DMS 273 (cell line): ENCODE measurements at regions not wholly inside any gene's neighbourhood (a gene's known extent, or its start where the extent isn't known, plus 50 kb on each side); places are given as distances from the start of the nearest gene placed in this dataset.
"Not testable (repeated sequence)": the region's sequence is repeated elsewhere in the genome, so short reads cannot be mapped to it uniquely, and the experiment has no call there.

Experiments
- DNase-seq: peaks from one replicate; lab custom pipeline; 2025; ENCODE audit not compliant: unreplicated experiment; lab: John Stamatoyannopoulos, UW

GRCh38 chr4:124946696-124947095 is 234.2 kb upstream of the ANKRD50 start:
- no peak for DNase-seq

GRCh38 chr4:124945422-124945821 is 232.9 kb upstream of the ANKRD50 start:
- no peak for DNase-seq

- no peak for DNase-seq
Observed at GRCh38 chr4:124943938-124944337, 231.4 kb upstream of the ANKRD50 start.

GRCh38 chr4:124943145-124943889 is 230.8 kb upstream of the ANKRD50 start:
- DNase-seq, result no peak

DNA sequence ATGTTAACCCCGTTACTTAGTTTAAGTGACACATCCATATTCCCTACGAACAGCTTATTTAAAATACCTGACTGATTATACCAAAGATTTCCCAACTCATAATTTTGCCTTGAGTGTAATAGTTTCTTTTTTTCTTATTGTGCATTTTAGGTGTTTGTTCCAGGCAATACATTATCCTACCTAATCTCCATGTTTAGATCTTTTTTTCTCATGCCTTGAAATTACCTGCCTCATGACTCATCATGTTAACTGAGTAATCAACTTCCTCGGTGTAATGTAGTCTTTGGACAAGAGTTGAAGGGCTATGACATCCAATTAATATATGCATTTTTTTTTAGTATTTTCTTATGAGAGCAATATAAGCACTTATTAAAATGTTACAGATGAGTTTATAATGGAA is 228.7 kb upstream of the ANKRD50 start:
- DNase-seq, result no peak

DNA sequence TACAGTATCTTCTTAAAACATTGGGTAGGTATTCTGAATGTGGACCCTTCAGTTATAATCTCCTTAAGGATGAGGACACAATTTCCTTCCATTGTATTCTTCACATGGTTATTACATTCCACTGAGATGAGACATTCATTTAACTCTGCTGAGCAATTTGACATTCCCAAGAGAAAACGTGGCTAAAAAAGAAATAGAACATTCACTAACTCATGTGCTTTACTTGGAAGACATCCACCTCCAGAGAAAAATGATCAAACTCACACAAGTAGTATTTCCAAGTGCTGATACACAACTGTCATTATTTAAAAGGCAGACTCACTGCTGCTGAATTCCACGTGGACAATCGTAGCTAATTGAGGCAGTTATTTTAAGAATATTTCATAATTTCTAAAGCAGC is 227.9 kb upstream of the ANKRD50 start:
- no peak for DNase-seq

- DNase-seq, result no peak
Observed at GRCh38 chr4:124939908-124940307, 227.4 kb upstream of the ANKRD50 start.

DNA sequence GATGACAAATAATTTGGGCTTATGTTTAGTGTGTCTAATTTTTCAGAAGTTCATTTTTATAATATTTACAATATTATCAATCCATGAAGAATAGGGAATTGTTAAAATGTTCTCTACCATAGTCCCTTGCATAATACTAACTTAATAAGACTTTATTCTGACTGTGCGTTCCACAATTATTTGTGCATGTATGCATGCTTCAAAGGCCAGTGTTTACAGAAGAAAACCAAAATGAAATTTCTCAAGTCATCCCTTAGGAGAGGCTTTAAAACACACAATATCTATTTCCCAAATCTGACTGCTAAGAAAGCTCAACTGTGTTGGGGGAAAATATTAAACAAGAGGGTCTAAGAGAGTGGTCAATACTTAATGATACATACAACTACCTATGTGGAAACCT is 226.3 kb upstream of the ANKRD50 start:
- DNase-seq, result no peak

- DNase-seq, result no peak
Observed at GRCh38 chr4:124937993-124938392, 225.5 kb upstream of the ANKRD50 start.

GRCh38 chr4:124936427-124936826 is 223.9 kb upstream of the ANKRD50 start:
- peak; percentile 93 for DNase-seq

DNA sequence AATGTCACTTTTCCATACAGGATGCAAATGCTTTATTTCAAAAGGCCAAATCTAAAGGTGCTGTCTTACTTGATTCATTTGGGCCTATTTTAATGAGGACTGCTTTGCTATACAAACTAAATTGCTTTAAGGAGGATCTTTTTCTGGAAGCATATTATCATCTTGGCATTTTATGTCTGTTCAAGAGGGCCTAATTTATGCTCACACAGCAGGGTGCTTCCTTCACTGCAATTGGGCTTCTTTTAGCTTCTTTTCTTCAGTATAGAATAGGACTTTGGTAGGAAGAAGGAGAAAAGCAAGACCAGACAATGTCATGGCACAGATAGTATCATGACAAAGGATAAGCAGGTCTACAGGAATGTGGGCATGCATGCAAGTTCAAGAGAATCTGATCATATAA is 222.4 kb upstream of the ANKRD50 start:
- no peak for DNase-seq

GRCh38 chr4:124933521-124933920 is 221.0 kb upstream of the ANKRD50 start:
- DNase-seq, result no peak

DNA sequence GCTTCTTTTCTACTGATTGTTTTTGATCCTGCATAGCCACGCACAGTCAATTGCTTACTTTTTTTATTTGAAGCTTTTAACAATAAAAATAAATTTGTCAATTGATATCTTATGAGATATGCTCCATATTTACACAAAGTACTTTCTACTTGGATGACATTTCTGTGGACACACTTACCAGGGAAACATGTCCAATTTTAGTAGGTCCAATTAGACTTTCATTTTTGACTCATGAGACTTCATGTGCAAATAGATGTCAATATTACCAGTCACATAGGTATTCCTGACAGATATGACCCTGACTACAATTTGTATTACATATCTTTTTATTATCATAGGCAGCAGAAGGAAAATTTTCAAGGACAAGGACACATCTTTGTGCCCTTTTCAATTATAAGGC is 219.9 kb upstream of the ANKRD50 start:
- no peak for DNase-seq

DNA sequence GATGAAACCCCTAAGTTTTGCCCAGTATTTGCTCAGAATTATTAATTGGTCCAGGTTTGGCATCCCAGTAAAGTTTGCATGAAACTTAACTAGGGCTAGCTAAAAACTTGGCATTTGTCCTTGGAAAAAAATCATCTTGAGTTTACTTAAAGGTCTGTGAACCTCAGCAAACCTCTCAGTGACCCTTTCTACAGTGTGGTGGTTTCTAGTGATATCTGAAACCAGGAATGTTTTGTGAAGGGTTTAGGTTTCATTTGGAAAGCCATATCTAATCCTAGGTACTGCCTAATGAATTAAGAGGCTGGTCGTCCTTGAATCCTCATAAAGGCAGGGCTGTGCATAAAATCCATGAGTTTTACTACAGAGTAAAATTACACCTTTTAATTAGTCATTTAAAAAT is 218.5 kb upstream of the ANKRD50 start:
- peak; percentile 18 for DNase-seq

GRCh38 chr4:124922748-124923147 is 210.2 kb upstream of the ANKRD50 start:
- not testable (repeated sequence) for DNase-seq

DNA sequence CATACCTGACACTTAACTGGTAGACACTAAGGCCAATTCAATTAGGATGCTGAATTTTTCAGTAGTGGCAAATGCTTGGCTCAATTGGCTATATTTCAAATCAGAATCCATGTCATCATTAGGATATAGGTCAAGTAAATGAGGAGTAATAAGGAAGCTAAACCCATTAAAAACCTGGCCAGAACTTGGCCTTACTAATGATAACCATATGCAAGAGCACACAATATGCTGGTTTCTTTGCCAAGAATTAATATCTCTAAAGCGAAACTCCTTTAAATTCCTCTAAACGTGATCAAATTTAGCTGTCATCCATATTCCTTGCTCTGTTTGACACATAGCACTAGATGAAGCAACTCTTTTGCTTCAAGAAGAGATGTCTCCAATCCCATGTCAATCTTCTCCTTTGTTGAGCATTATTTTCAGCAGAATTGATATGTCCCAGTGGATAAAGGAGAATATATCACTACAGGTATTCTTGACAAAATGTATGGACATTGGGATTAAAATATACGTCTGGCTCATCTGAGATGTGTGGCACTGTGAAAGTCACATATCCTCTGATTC is 206.1 kb upstream of the ANKRD50 start:
- no peak for DNase-seq

DNA sequence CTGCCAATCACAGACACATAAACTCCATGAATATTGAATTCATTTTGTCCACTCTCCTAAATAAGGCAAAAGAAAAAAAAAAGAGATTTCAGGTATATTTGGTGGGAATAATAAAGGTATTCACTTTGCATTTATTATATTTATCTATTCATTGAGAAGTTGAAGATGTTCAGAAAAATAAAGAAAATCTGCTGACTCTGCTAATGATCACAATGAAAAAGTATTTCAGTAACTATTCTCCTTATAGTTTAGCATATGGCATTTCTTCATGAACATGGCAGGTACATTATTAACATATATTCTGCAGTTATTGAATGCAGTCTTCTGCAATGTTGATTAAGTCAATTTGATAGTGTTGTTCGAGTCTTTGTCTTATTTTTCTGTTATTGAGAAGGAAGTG is 202.5 kb upstream of the ANKRD50 start:
- no peak for DNase-seq

DNA sequence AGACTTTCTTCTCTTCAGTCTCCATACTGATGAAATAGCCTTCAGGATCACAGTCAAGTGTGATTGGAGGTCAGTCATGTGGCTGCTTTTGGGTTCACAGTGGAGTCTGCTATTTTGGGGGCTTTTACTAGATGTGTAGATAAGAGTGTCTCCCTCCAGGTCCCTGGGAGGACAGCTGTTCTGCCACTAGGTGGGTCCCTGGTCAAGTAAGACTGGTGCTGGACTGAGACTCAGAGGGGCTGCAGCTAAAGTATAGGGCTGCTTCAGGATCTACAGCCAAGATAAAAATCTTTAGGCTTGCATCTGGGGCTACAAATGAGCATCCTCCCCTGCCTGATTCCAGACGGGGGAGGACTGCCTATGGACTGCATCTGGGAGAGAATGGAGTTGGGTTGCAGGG is 200.7 kb upstream of the ANKRD50 start:
- no peak for DNase-seq

- DNase-seq, result no peak
Observed at GRCh38 chr4:124910327-124910726, 197.8 kb upstream of the ANKRD50 start.

GRCh38 chr4:124907881-124908280 is 195.3 kb upstream of the ANKRD50 start:
- DNase-seq, result no peak

- DNase-seq, result no peak
Observed at GRCh38 chr4:124905441-124905840, 192.9 kb upstream of the ANKRD50 start.

DNA sequence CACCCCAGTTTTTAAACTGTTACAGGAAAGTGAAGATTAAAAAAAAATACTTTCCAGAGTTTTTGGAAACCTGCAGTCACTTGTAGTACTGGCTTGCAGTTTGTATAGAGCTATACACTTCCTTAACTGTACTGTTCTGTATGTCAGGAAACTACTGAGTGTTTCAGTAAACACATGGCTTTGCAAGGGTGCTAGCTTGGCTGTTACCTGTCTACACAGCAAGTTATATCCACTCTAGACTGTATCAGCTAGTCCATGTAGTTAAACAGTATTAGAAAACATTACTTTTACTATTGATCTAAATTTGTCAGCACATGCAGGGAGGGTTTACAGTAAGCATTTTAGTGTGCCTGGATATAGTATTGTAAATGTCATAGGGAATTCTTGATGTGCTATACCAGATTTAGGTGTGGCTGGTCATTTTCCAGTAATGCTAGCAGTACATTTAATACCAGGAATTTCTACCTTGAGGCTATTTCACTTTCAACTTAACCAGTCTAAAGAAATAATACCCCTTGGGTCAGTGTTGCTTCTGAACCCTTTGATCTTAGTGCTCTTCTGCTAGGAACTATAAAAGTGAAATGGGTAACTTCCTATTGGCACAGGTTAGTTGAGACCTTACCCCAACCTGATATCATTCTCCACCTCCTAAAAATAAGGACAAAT is 192.3 kb upstream of the ANKRD50 start:
- DNase-seq, result peak; percentile 33
